AG09309 (cell line): ENCODE measurements at regions not wholly inside any gene's neighbourhood (a gene's known extent, or its start where the extent isn't known, plus 50 kb on each side); places are given as distances from the start of the nearest gene placed in this dataset.

Source experiments
- DNase-seq: peaks from one replicate; pipeline ENCODE4 v3.0.0-alpha.2; 2010; ENCODE audit warnings: low read depth
- H3K4me3 ChIP-seq: 2 replicates; pipeline ENCODE4 v1.5.1; 2011; ENCODE audit warnings: mild to moderate bottlenecking, low read depth, low read length, moderate library complexity; ENCODE audit not compliant: control insufficient read depth
- CTCF ChIP-seq: IDR thresholded peaks from 2 replicates; pipeline ENCODE4 v1.5.1; 2011; ENCODE audit warnings: mild to moderate bottlenecking, low read depth, low read length, inconsistent platforms; ENCODE audit not compliant: insufficient read depth, control insufficient read depth; ENCODE audit errors: missing control alignments

GRCh38 chr1:238153253-238153652 lies 262.5 kb upstream of the ZP4 start:
- H3K4me3 ChIP-seq = no peak overlapping the region
- no peak for TF ChIP-seq CTCF
- no peak for DNase-seq

- TF ChIP-seq CTCF = no peak
- no peak for DNase-seq
- H3K4me3 ChIP-seq = no peak overlapping the region
These were observed 261.4 kb upstream of the ZP4 start for GRCh38 chr1:238152119-238152518.

GRCh38 chr1:238143038-238143437 lies 252.3 kb upstream of the ZP4 start:
- no peak for TF ChIP-seq CTCF
- H3K4me3 ChIP-seq = no peak overlapping the region
- no peak for DNase-seq

- no peak for DNase-seq
- H3K4me3 ChIP-seq = no peak overlapping the region
- TF ChIP-seq CTCF = no peak
These were observed 250.6 kb upstream of the ZP4 start for GRCh38 chr1:238141353-238141752.

GRCh38 chr1:238139713-238140112 lies 249.0 kb upstream of the ZP4 start:
- DNase-seq = no peak
- no peak for TF ChIP-seq CTCF
- H3K4me3 ChIP-seq = no peak overlapping the region

- TF ChIP-seq CTCF = no peak
These were observed 247.4 kb upstream of the ZP4 start for GRCh38 chr1:238138059-238138626.

GRCh38 chr1:238135708-238136664 lies 245.3 kb upstream of the ZP4 start:
- no peak overlapping the region for H3K4me3 ChIP-seq
- no peak for DNase-seq
- TF ChIP-seq CTCF = no peak

More at GRCh38 chr1:238138059-238138626, 247.4 kb upstream of the ZP4 start:
- no peak for DNase-seq
- H3K4me3 ChIP-seq = no peak overlapping the region
